Stimulated activated CD8-positive, alpha-beta memory T cell treated with anti-CD3 and anti-CD28 coated beads, Interleukin-12 subunit alpha, Interleukin-12 subunit beta, amount 100 ng/mL, for 1 hour (primary cell): ENCODE measurements at regions not wholly inside any gene's neighbourhood (a gene's known extent, or its start where the extent isn't known, plus 50 kb on each side); places are given as distances from the start of the nearest gene placed in this dataset.
"Not testable (repeated sequence)": the region's sequence is repeated elsewhere in the genome, so short reads cannot be mapped to it uniquely, and the experiment has no call there.

Experiments used
- DNase-seq: peaks from one replicate; pipeline ENCODE4 v3.0.0-alpha.2; 2020; ENCODE audit warnings: low read depth

GRCh38 chr1:121052081-121052660 is 132.0 kb downstream of the FAM72B start:
- not testable (repeated sequence) for DNase-seq

GRCh38 chr1:121054928-121055327 is 129.2 kb downstream of the FAM72B start:
- DNase-seq, result not testable (repeated sequence)

GRCh38 chr1:121066925-121067324 is 117.2 kb downstream of the FAM72B start:
- not testable (repeated sequence) for DNase-seq

GRCh38 chr1:121068738-121069499 is 115.2 kb downstream of the FAM72B start:
- not testable (repeated sequence) for DNase-seq

GRCh38 chr1:121073852-121074251 is 110.3 kb downstream of the FAM72B start:
- not testable (repeated sequence) for DNase-seq

GRCh38 chr1:121075254-121075805 is 108.8 kb downstream of the FAM72B start:
- not testable (repeated sequence) for DNase-seq

- not testable (repeated sequence) for DNase-seq
These were observed 107.5 kb downstream of the FAM72B start for GRCh38 chr1:121076674-121077073.

- DNase-seq, result not testable (repeated sequence)
These were observed 104.5 kb downstream of the FAM72B start for GRCh38 chr1:121079655-121080054.

- DNase-seq, result not testable (repeated sequence)
These were observed 103.8 kb downstream of the FAM72B start for GRCh38 chr1:121080197-121080903.

GRCh38 chr1:121080904-121081264 is 103.3 kb downstream of the FAM72B start:
- not testable (repeated sequence) for DNase-seq

GRCh38 chr1:121081625-121082199 is 102.4 kb downstream of the FAM72B start:
- DNase-seq, result not testable (repeated sequence)

GRCh38 chr1:121082995-121083394 is 101.1 kb downstream of the FAM72B start:
- DNase-seq, result not testable (repeated sequence)

GRCh38 chr1:121086249-121086648 is 97.9 kb downstream of the FAM72B start:
- not testable (repeated sequence) for DNase-seq

GRCh38 chr1:121087221-121087620 is 96.9 kb downstream of the FAM72B start:
- not testable (repeated sequence) for DNase-seq

- DNase-seq, result not testable (repeated sequence)
These were observed 95.6 kb downstream of the FAM72B start for GRCh38 chr1:121088568-121088967.

GRCh38 chr1:121092329-121092968 is 91.7 kb downstream of the FAM72B start:
- not testable (repeated sequence) for DNase-seq

GRCh38 chr1:121095014-121095413 is 89.1 kb downstream of the FAM72B start:
- DNase-seq, result not testable (repeated sequence)

- peak; percentile 67 for DNase-seq
These were observed 86.8 kb downstream of the FAM72B start for GRCh38 chr1:121097127-121097866.

- DNase-seq, result not testable (repeated sequence)
These were observed 86.3 kb downstream of the FAM72B start for GRCh38 chr1:121097867-121098215.

GRCh38 chr1:121109025-121109424 is 75.1 kb downstream of the FAM72B start:
- not testable (repeated sequence) for DNase-seq
